ENCODE measurements at regions not wholly inside any gene's neighbourhood (a gene's known extent, or its start where the extent isn't known, plus 50 kb on each side); places are given as distances from the start of the nearest gene placed in this dataset.
"Not testable (repeated sequence)": the region's sequence is repeated elsewhere in the genome, so short reads cannot be mapped to it uniquely, and the experiment has no call there.

DNA sequence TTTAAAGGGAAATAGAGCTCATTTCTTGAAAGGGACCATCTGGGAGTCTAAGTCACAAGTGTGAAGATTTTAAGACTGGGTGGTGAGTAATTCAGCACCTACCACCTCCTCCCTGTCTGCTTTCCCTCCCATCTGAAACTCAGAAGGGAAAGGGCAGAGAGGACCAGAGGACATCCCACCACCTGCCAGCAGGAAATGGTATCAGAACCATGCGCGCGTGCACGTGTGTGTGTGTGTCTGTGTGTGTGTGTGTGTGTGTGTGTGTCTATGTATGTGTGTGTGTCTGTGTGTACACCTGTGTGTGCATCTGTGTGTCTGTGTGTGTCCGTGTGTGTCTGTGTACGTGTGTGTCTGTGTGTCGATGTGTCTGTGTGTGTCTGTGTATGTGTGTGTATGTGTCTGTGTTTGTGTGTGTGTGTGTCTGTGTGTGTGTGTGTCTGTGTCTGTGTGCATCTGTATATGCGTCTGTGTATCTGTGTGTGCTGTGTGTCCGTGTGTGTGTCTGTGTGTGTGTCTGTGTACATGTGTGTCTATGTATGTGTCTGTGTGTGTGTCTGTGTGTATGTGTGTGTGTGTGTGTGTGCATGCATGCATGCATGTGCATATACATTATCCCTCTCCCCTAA, 76.8 kb downstream of the ZFP36L2 start:
- no peak for DNase-seq

DNA sequence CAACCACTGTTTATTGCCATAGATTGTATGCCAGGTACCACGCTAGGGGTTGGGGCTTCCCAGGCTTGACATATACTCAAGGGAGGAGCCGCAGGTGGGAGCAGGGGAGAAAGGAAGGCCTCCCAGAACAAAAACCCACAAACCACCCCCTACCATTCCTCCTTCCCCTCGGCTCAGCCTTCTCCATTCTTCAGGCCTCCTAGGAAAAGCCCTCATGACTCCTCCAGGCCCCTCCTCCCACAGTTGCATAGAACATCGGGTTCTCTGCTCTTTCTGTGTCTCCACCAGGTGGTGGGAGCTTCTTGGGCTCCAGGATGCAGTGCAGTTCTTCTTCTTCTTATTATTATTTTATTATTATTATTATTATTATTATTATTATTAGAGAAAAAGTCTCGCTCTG, 80.3 kb downstream of the ZFP36L2 start:
- no peak for DNase-seq

DNA sequence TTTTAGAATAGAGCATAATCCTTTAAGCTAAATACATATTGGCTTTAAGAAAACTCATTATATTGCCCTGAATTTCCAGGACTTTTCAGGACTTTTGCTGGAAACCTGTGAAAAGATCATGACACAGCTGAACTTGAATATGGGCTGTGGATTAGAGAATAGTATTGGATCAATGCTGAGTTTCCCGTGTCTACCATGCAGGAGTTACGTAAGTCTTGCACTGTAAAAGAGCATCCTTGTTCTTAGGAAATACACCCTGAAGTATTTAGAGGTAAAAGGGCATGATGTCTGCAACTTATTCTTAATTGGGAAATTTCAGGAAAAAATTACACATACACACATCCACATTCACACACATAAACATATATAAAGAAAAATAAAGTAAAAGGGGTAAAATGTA, 82.1 kb downstream of the ZFP36L2 start:
- no peak for DNase-seq

DNA sequence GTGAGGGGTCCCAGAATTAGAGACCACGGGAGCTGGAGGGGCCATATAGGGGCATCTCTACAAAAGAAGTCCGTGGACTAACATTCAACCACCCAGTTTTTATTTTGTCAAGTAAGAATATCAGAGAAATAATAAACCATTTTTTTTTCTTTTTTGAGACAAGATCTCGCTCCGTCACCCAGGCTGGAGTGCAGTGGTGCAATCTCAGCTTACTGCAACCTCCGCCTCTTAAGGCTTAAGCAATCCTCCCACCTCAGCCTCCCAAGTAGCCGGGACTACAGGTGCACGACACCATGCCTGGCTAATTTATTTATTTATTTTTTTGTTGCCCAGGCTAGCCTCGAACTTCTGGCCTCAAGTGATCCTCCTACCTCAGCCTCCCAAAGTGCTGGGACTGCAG, 82.7 kb downstream of the ZFP36L2 start:
- no peak for DNase-seq

DNA sequence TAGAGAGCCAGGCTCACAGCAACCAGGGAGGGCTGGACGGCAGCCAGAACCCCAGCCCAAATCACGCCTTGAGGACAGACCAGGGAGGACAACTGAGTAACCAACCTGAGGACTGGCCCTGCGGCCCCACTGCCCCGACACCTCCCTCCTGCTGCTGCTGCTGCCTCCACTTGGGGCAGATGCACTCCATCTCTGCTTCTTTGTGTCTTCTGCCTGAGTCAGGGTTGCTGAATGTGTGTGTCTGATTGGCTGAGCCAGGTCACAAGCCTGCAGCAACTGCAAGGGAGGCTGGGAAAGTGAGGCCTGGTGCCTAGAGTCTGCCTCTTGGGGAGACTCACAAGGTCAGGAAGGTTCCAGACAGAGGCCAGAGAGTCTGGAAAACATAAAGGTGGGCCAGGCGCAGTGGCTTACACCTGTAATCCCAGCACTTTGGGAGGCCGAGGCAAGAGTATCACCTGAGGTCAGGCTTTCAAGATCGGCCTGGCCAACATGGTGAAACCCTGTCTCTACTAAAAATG, 83.4 kb downstream of the ZFP36L2 start:
- DNase-seq = no peak

DNA sequence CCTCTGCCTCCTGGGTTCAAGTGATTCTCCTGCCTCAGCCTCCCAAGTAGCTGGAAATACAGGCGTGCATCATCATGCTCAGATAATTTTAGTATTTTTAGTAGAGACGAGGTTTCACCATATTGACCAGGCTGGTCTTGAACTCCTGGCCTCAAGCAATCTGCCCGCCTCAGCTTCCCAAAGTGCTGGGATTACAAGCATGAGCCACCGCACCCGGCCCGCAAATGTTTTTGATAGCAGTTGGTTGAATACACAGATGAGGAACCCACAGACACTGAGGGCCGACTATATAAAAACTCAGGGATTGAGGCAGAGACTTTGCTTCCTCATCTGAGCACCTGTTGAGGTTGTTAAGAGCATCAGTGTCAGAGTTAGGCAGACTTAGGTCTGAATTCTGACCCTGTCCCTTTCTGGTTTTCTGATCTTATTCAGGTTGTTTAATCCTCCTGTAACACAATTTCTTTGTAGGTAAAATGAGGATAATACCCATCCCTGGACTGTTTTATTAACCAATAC, 84.7 kb downstream of the ZFP36L2 start:
- not testable (repeated sequence) for DNase-seq

DNA sequence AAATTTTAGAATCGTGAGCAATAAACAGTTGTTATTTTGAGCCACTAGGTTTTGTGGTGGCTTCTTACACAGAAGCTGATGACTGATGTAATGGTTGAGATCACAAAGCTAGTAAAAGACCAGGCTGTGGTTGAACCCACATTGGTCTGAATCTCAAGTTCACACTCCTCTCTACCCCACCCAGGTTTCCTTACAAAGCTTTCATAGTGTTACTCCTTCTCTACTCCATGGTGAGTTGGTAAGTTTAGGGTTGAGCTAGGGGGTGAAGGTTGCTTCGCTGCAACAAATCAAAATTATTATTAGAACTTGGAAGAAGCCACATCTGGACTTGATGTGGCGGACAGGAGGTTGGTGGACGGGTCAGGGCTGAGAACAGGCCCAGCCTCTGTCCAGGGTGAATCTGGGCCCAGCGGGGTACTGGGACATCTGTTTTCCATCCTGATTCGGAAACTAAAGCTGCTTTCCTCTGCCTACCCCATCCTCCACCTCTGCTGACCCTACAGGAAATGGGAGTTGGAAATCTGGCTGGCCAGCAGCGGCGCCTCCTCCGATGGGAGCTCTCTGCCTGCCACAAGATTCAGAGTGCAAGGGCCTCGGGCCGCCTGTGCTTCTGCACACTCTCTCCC, 86.3 kb downstream of the ZFP36L2 start:
- DNase-seq = no peak

DNA sequence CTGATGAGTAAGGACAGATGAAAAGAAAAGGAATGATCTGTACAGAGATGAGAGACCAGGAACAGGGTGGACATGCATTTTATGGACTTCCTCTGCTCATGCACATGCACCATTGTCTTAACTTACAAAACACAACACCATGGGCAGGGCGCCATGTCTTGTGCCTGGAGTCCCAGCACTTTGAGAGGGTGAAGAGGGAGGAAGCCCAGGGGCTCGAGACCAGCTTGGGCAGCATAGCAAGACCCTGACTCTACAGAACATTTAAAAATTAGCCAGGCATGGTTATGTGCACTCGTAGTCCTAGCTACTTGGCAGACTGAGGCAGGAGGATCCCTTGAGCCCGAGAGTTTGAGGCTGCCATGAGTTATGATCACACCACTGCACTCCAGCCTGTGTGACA, 86.9 kb downstream of the ZFP36L2 start:
- no peak for DNase-seq

DNA sequence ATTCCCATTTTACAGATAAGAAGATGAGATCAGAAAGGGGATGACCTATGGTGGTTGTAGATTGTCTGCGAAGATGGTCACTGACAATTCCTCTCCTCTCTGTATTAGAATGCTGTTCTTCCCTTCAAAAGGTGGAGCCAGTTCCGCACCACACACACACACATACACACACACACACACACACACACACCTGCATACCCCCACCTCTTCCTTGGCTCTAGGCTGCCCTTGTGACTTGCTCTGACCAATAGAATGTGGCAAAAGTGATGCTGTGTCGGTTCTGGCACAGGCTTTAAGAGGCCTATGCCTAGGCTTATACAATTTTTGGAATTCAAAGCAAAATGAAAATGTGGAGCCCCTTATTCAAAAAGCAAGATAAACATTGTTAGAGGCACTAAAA, 88.0 kb downstream of the ZFP36L2 start:
- DNase-seq = no peak

DNA sequence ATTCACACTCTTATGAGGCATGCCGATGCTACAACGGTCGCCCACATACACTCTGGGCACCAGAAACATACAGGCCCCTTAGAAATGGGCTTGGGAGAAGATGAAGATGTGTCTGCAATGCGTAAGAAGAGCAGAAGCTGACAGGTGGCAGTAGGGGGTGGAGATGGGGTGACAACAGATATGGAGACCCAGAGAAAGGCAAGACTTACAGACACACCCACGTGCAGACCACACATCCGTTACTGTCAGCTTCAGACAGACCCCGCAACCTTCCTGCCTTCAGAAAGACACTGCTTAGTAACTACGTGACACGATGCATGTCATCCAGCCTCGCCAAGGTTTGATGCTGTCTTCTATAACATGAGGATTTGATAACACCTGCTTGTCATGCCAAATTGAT, 89.5 kb downstream of the ZFP36L2 start:
- no peak for DNase-seq

DNA sequence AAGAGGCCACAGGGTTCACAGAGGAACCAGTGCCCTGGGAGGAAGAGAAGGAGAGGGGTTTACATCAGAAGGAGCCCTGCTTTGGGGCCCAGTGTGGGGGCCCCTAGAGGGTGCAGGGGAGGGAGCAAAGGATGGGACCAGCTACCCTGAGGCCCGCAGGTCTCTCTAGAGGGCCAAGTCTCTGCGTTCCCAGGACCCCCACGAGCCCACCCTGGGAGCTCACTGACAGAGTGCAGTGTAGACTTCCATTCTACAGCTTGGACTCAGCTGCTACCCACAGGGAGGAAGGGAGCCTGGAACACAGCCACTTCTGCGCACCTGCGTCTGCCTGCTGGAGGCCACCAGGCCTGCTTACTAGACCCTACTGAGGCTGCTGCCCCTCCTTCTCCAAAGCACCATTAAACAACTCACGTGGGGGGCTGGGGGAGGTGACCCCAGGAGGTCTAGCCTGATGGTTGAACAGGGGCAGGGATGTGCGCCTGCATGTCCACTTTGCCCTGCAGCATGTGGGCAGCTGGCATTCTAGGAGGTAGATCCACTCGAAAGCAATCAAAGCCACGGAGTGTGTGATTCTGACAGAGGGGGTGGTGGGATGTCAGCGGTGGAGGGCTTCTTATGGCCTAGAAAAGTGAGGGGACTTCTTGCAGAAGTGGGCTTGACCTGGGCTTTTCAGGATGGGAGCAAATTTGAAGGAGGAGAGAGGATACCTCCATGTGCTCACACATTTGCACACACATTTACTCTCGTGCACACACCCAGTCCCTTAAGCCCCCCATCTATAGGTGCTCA, 90.2 kb downstream of the ZFP36L2 start:
- no peak for DNase-seq

DNA sequence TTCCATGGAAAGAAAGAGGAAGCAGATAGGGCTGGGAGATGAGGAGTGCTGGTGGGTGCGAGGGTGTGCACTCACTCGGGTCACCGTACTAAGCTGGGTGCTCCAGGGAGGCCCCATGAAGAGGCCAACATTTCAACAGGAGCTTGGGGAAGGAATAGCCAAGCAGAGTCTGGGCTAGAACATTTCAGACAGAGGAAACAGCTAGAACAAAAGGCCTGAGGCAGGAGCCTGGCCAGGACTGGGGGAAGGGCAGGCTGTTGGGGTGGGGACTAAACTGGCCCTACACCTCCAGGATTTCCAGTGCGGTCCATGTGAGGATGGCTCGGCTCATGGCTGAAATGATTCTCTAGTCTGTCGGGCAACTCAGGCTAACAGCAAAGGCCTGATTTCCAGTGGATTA, 90.8 kb downstream of the ZFP36L2 start:
- no peak for DNase-seq

DNA sequence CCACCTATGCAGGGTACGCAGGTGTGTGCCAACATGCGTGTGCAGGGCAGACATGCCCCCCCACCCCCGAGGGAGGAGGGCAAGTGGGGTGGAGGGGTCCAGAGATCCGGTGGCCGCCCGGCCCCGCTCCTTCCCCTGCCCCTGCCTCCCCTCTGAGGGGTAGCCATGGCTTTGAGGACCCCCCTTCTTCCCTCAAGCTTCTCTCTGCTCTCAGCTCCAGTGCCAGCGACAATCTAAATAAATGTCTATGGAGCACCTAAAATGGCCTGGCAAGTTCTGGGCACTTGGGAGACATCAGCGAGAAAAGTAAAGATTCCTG, 91.9 kb downstream of the ZFP36L2 start:
- no peak for DNase-seq

DNA sequence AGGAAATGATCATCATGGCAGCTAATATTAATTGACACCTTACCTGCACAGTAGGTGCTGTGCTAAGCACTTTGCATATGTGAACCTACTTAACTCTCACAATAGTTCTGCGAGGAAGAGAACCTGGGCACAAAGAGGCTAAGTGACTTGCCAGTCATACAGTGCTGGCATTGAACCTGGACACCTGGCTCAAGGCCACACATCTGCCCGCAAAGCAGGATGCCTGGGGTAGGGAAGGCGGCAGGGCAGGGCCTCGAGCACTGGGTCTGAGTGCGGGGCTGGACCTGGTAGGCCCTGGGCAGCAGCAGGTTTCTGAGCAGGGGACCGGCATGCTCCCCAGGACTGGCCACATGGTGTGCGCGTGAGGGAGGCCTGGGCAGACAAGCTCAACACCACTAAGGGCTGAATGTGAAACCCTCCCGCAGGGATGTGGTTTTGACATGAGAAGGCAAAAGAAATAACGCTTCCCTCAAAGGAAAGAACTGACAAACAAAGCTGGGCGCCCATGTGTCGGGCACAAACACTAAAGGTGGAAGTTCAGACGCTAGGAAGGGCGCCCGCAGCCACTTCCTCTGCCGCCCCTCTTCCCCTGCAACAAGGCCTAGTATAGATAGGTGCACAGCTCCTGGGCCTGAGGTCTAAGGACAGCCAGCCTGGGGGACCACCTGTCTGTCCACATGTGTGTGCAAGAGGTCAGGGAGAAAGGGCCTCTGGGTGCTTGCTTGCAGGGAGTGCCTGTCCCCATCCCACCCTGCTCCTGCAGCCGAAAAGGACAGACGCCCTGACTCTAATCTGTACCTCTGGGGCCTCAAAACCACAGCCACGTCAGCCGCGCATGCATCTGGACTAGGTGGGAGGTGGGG, 92.5 kb downstream of the ZFP36L2 start:
- DNase-seq = no peak

DNA sequence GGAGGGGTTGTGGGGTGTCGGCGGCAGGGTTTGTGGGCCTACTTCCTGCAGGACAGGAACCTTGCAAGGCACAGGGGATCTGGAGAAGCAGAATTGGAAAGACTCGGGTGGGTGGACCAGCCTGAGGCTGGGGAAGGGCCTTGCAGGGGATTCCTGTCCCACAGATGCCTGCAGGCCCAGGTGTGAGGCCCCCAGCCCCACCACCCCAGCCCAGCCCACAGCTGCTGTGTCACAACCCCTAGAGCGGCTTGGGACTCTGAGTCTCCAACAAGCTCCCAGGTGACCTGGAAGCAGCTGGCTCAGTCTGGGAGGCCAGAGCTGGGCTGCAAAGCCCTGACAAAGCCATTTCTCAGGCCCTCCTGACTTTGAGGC, 93.1 kb downstream of the ZFP36L2 start:
- DNase-seq = no peak

DNA sequence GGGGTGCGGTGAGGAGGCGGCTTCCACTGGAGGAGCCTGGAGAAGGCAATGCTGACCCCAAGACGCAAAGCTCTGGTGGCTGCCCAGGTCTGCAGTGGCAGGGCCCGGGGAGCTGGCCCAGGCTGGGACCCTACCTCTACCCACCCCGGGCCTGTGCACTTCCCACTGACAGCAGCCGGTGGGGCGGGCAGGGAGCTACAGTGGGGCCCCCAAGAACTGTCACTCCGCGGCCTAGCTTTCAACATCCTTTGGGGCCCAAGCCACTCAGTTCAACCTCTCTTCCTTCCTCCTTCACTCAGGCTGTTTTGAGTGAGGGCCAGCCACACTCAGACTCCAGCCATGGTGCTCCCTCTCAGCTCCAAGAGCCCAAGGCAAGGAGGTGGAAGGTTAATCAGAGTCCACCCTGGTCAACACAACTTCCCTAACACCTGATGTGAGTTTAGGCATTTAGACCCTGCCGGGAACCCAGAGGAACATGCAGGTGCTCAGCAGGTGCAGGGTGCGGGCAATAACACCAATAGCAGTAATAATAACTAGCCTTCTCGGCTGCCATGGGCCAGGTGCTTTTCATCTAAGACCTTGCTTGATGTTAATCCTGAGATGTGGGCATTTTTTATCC, 93.6 kb downstream of the ZFP36L2 start:
- no peak for DNase-seq

DNA sequence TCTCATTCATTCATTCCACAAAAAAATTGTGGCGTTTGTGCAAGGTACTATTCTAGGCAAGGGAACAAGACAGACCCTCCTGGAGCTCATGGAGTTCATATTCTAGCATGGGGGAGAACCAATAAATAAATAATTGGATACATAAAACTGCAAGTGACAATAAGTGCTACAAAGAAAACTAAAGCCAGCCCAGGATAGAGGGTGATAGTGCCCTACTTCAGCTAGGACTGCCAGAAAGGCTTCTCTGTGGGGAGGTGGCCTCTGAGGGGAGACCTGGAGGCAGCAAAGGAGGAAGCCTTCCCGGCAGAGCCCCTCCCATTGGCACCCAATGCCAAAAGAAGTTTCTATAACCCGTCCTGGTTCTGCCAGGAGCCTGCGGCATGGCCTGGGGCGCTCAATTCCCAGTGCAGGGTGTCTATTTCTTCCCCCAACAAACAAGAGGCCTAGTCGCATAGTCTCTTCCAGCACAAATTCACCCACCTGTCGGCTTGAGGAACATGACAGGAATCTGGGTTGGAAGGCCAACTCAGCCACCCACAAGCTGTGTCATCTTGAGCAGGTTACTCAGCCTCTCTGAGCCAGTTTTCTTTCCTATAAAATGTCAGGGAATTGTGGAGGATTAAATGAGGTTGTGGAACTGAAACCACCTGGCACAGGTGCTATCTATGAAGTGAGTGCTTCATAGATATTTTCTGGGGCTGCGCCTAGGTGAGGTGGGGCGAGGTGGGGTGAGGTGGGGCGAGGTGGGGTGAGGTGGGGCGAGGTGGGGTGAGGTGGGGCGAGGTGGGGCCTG, 94.3 kb downstream of the ZFP36L2 start:
- DNase-seq = no peak

DNA sequence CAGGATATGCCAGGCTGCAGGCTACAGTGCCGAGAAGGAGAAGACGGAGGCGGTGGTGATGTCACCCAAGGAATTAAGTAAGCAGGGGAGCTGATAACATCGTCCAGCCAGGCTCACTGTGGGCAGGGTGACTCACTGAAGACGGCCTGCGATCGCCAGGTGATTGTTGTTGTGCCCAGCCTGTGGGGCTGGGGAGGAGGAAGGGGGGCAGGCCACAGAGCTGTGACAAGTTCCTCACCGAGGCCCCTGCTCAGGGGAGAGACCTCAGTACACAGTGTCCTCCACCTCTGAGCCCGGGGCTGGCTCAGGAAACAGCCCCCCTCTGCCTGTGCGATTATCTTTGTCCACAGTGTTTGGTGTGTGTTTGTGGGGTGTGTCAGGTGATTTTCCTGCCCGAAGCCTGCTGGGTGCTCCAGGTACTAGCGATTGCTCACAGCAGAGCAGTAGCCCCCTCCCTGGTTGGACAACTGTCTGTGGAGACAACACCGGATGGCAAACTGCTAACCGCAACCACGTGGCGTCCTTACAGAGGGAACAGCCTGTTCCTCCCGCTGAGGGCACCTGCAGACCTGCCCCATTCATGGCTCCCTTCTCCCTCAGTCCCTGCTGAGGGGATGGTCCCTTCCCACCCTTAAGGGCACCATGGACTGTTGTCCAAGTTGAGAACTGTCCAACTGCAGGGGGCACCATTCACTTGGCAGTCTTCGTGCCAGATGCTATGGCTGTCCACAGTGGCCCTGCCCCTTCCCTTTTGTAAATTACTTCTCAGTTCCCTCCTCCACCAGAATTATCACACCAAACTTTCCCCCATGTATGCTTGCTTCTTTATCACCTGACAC, 95.1 kb downstream of the ZFP36L2 start:
- DNase-seq = no peak

DNA sequence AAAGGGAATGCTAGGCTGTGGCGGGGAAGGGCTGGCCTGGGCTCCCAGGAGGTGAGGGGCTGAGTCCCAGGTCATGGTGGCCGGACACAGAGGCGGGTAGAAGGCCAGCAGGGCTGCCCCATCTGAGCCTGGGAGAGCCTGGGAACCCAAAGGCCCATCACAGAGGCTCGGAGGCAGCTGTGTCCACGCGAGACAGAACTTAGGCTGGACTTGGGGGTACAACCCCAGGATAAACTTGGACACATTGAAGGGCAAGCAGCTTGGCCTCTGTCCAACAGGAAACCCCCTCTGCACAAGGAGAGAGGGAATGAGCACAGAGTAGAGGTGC, 95.9 kb downstream of the ZFP36L2 start:
- no peak for DNase-seq

Measured in muscle of arm (tissue), 1 donor.